ENCODE measurements at regions not wholly inside any gene's neighbourhood (a gene's known extent, or its start where the extent isn't known, plus 50 kb on each side); places are given as distances from the start of the nearest gene placed in this dataset.

DNA sequence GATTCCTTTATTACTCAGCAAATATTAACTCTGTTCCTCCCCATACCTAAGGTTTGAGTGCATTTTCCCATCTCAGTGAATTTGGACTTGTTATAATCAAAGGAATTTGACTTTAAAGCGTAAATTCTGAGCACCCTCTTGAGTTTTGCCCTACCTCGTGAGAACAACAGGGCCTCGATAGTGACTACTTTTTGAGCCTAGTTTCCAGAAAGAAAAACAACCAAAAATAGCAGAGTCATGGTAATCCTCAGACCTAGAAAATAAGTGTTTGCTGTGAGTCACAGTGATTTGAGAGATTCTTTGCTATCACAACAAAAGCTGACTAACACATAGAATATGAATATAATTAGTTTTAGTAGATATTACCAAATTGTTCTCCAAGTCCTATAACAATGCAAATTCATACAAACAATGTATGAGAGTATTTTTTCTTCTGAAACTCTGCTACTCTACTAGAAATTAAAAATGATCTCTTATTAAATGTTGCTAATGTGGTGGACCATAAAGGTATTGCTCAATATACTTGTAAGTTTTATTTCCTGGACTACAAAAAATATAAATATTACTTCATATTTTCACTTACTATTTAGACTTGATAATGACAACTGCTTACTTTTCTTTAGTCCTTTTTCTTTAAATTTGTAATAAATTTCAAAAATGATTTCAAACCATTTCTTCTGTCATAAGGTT lies 759.7 kb downstream of the BRINP1 start:
- no peak for DNase-seq

DNA sequence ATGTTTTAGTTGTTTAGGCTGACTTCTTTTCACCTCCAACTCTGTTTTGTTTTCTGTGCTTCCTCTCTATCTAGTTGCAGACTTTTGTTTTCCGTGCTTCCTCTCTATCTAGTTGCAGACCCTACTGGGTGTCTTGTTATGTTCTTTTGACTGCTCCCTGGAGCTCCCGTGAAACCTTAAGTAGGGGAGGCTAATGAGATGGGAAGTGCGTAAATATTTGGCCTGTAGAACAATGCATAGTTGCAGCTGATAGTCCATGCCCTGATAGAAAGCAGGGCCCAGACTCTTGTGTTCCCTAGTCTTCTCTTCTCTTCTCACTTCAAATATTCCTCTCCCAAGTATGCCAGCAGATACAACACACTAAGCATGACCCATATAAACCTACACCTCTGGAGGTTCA lies 757.0 kb downstream of the BRINP1 start:
- no peak for DNase-seq

DNA sequence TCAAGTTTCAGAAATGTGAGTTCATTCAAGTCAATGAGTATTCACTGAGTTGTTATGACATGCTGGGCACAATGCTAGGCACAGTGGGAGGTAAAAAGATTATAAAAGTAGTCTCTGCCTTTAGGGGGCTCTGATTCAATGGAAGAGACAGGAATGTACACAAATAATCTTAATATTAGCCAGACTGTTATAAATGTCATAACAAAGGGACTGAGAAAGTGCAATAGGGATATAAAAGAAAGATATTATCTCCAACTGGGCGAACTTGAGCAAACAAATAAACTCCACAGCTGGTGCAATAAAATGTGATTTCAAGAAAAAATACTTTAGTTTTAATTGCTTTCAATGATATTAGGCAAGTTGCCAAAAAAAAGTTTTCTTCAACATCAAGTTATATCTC lies 755.2 kb downstream of the BRINP1 start:
- no peak for DNase-seq

DNA sequence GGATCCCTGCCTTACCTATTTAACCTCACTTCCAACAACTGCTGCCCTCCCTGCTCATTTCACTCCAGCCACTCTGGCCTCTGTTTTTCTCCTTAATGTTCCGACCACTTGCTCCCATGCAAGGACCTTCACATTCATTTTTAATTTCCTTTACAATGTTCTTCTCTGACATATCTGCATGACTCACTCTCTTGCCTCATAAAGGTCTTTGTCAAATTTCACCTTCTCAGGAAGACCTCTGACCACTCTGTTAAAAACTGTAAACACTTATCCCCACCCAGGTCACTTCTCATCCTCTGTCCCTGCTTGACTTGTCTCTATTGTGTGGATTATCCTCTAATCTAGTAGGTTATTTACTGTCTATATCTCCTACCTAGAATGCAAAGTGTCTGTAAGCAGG lies 751.2 kb downstream of the BRINP1 start:
- DNase-seq: no peak

DNA sequence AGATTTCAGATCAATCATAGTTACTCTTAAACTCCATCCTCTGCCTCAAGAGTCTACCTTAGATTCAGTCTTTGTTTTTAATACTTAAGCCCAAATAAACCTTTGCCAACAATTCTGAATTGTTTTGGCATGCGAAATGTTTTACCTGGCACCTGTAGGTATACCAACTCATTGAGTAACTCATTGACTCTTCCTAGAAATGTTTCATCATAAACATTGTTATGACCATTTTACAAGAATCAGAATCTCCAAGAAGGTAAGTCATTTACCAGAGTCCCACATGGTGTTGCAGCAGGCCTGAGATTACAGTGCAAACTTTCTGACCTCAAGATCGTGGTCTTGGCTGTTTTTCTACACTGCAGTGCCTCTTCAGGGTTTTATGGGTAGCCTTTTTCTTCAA lies 750.4 kb downstream of the BRINP1 start:
- DNase-seq: no peak

DNA sequence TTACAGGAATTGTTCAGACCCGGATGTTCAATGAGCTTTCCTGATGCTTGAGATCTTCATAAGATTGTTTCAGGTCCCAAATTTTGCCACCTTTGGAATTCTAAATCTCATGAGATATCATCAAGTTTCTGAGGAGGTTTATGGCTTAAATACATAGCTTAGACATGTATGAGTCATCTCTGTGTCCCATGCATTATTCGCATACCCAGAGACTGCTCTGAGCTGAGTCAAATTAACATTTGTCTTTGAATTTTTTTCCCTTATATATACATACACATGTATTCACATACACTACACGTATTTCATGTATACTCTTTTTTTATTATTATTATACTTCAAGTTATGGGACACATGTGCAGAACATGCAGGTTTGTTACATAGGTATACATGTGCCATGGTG lies 744.6 kb downstream of the BRINP1 start:
- DNase-seq: no peak

DNA sequence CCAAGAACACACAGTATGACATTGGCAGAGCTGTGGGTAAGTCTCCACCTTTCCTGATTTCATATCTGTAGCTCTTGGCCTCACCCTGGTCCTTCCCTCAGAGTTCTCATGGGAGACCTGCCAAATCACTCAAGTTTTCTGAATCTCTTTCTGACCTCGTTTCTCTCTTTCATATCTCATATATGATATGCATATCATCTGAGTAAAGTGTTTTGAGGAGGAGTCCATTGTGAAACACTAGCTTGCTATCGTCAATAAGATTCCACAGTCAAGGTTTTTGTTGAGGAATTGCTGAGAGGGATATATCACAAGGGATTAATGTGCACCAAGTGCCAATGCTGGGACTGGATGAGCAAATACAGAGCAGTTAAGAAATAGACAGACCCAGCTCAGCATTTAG lies 739.2 kb downstream of the BRINP1 start:
- DNase-seq: no peak

DNA sequence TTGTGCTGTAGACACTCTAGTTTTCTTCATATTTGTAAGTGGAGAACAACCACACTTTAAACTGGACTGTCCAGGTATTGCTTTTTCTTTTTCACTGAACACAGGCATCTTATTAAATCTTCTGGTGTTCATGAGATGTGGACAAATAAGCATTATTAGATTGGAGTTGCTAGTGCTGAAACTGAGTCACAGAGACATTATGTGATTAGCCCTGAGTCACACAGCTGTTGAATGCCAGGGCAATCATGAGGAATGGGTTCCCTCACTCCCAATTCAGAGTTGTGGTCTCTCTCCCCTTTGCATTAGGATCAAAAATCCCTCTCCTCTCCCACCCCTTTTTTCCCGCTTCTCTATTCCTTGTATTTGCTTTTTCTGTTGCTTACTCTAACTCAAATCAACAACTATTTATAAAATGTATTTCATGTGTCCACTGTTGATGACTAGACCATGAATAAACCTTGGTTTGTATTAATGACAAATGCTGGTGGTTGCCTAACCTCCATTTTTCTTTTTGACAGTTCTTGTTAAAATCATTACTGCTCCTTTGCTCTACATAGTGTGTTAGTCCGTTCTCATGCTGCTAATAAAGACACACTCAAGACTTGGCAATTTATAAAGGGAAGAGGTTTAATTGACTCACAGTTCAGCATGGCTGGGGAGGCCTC lies 738.2 kb downstream of the BRINP1 start:
- no peak for DNase-seq

DNA sequence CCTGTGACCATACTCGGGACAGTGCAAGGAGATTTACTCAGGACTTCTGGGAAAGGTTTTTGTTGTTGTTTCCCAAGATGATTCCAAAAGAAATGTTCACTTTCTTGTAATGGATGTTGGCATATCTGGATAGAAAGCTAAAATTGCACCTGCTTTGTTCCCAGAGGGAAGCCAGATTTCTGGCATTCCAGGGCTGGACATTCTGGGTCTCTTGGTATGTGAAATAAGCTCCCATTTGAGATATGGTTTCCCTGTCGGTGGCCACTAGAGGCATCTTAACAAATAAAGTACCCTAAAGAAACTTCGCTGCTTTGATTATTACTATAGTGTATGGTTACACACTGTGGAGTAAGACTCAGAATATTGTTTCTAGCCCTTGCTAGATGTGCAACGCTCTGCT lies 737.3 kb downstream of the BRINP1 start:
- no peak for DNase-seq

DNA sequence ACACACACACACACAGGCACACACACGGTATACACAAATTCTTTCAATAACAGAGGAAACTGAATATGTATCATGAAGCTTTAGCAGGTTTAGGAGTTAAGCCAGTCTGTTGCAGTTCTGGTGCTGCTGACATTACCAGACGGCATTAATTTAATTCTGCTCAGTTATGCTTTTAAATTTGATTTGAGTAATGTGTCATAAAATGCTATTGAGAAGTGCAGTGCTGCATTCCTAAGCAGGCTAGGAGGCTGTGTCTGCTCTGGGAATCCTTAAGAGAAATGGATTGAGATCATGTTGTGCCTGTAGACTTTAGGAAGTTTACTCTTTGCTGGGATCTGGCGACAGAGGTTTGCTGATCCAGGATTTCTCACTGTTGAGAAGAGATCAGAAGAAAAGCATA lies 733.8 kb downstream of the BRINP1 start:
- DNase-seq: no peak

DNA sequence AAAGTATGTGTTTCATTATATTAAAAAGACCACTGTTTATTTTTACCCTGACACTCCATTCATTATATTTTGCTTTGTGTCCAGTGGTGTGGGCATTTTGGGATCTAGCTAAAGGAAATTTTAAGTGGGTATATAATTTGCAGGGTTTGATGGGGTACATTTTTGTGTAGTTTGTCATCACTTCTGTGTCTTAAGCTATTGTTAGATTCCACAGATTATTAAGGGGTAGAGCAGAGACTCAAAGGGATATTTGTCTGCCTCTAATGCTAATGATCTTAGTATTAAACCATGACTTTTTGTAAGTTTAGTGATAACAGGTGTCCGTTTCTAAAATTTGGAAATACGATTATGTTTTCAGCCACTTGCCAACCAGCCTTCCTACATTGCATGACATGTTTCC lies 731.6 kb downstream of the BRINP1 start:
- DNase-seq: no peak

DNA sequence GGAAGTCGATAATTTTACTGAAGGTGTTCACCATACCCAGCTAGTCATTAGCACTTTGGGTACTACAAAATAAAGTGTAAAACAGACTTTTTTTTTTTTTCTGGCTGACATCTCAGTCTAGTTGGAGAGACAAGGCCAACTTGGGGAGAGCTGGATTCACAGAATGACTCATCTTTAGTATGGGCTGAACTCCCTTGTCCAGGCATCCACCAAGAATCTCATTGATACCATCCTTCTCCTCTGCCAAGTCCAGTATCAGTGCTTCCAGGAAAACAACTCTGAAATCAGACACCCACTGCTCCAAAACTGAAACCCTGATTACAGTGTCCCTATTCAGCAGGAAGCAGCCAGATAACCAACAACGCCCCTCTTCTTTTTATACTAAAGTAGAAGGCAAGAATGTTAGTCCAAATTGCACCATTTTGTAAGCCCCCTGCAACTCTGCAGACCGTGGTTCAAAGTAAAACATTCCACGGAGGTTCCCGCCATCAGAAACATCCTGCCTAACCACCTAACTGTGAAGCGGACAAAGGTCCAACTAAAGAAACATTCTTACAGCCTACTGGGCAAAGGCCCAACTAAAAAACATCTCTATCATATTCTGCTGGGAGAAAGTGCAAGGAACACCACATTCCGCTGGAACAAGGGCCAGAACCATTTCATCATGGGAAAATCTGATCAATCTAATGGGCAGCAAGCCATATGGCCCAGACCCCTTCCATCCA lies 728.2 kb downstream of the BRINP1 start:
- no peak for DNase-seq

DNA sequence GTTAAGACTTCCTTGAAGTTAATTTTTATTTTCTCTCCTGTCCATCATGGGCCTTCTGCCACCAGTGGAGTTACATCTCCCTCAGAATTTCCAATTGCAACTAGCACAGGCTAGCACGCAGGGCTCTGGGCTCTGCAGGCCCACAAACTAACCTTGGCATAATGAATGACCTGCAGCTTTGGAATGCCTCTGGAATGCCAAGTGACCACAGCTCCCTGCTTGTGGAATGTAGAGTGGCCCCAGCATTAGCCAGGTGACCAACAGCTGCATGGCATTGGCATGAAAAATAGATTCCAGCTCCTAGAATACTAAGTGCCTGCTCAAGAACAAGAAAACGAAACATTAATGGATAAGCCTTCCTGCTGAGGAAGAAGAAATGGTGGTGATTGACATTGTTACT lies 726.1 kb downstream of the BRINP1 start:
- DNase-seq: no peak

DNA sequence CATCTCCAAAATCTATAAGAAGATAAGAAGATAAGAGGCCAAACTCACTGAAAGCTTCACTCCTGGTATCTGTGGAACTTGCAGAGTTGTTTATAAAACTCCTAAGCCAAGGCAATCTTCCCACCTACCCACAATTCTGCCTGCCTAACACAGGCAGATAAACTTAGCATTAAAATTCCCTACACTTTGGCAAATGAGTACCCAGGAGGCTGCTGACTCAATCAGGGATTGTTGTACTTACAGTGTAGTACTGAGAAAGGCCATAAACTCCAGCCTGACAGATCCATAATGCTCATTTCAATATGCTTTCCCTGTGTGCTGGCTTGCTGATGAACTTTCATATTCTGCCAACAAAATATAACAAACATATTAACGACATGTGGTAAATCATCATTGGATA lies 725.2 kb downstream of the BRINP1 start:
- DNase-seq: no peak

DNA sequence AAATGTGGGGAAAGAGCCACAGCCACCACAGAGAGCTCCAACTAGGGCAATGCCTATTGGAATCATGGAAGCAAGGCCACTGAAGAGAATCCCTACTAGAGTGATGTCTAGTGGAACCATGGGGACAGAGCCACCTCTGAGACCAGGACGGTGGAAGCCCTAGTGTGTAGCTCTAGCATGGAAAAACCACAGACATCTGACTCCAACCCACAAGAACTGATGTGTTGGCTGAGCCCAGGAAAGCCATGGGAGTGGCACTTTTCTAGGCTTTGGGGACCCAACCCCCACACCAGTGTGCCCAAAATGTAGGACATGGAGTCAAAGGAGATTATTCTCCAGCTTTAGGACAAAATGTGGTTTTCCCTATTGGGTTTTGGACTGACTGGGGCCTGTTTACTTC lies 721.9 kb downstream of the BRINP1 start:
- no peak for DNase-seq

DNA sequence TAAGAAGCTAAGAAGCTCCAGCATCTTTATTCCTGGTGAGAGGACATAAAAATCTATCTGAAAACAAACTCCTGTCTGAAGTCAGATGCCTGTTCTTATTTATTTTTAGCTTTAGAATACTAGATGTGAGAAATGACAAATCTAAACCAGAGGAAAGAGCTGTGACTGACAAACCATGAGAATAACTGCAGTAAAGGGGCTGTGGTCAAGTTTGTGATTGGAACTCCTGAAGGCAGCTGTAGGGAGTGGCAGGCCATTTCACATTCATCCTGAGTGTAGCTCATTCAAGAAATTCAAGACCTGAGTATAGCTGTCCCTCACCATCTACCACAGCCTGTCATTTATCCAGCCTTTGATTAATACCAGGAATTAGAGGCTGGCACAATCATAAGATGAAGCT lies 718.8 kb downstream of the BRINP1 start:
- no peak for DNase-seq

DNA sequence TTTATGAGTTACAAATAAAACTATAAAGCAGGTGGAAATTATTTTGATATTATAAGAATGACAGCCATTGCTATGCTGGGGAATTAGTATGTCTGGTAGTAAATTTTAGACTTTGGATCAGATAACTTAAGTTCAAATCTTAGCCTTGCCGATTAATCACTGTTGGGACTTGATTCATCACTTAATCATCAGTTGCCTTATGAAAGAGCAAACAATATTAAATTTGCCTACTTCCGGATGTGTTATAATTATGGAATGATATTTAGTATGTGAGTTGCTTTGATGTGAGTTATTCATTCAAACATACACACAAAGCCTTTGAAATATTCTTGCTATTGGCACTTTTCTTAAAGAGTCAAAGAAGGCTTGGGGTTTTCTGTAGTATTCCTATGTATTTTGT lies 717.7 kb downstream of the BRINP1 start:
- DNase-seq: no peak

DNA sequence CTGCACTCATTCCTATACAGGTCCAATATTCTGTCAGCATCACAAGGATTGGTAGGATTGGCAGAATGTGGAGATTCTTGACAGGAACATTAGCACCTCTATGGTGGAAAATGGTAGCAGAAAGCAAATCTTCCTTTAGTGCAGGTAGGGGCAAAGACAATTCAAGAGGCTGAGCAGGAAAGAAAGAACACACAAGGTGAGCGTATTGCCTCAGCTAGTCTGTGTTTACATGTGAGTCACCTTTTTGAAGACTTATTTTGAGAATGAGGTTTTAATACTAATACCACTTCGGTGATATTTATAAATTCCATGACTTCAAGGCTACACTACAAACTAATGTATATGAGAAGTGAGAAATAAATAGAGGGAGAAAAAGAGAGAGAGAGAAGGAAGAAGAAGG lies 717.0 kb downstream of the BRINP1 start:
- no peak for DNase-seq

DNA sequence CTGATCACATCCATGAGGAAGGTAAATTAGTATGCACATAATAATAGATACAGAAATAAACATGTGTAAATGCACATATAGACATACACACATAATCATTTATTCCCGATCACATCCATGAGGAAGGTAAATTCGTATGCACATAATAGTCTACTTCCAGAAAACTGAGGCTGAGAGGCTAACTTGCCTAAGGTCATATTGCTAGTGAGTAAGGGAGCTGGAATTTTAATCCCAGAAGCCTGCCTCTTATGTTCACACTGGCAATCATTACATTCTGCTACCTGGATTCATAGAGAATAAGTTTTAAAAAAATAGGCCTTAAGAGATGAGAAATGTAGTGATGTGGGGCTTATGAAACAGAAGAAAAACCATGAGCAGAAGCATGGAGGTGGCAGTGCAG lies 716.3 kb downstream of the BRINP1 start:
- DNase-seq: no peak

DNA sequence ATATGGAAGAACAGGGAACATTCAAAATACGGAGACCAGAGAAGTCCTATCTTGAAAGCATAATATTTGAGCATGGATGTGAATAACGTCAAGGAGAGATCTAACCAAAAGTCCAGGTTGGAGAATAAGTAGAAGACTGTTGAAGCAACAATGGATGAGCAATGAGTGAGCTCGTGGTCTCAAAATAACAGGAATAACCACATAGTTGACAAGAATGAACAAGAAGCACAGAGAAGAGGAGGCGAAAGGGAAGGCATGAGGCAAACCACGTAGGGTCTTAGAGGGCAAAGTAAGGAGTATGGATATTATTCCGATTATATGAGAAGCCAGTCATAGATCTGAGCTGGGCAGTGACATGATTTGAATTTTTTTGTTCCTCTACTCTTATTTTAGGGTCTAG lies 710.2 kb downstream of the BRINP1 start:
- no peak for DNase-seq

DNA sequence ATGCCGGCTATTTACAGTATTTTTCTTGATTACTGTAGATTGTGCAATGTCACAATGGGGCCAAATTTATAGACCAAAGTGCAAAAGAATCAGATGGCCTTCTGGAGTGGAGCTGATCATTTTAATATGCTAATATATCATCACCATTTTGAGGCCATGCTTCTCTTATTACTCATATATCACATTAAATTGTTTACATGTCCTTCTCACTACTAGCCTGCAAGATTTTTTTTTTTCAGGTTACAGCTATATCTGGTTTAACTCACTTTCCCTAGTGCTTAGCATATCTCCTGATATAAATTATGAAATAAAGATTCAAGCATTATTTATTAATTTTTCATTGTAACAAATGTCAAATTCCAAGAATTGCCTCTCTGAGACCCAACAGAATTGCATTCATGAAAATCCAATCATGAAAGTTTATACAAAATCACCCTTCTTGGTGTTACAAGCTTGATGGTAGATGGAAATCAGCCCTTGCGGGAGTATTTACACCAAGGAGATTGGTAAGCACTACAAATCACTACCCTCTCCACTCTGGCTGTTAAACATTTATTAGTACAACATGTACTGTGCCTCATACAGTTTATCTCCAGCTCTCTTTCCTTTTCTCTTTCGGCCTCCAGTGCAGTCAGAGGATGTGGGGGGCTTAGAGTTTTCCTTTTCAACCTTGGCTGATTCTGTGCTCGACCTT lies 703.9 kb downstream of the BRINP1 start:
- no peak for DNase-seq

DNA sequence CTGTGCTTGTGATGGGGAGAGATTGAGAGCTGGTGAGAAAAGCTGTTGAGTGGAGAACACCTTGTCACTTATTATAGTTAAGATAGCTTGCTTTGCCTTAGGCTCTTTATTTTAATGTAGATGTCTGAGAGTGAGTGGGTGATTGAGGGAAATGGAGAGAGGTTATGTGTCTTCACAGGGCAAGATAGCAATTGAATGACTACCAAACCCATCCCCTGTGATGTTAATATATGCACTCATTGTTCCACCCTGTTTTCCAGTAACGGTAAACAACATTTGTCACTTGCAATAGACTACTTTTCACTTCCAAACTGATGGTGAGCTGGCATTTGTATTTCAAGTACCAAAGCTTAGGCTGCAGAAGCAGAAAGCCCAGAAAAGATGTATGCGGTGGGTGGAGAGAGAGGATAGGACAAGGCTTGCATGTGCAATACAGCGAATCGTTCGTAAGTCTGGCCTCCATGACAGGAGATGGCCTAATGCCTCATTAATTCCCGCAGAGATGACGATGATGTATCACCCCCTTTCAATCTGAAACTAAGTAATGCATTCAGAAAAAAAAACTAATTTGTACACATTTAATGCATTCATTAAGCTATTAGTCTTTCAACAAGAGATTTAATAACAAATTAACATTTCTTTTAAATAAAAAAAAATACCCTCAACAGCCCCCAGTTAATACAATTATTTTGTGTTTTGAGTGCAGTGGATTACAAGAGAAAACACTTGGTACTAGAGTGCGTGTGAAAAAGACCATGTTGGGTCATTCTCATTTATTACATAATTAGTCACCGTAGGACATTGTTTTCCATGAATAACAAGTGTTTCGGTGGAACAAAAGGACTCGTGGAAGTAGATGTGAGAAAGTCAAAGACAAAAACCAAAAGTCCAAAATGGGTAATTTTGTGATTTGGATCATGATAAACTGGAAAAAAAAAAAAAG lies 699.0 kb downstream of the BRINP1 start:
- no peak for DNase-seq

DNA sequence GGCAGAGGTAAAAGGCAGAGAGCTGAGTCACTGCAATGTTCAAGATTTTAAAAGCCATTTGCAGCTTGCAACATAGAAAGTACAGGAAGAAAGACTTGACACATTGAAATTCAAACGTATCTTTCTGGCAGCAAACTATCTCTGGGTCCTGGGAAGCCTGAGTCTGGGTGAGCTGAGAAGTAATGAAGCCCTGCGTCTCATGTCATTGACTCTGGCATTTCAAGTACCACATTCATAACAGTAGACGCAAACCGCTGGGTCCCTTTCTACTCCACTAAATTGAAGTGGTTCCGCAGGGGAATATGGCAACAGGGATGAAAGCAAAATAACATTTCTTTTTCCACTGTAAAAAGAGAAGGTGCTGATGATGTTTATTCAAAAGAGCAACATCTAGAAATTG lies 694.3 kb downstream of the BRINP1 start:
- no peak for DNase-seq
